WTC11 (cell line): ENCODE measurements at regions not wholly inside any gene's neighbourhood (a gene's known extent, or its start where the extent isn't known, plus 50 kb on each side); places are given as distances from the start of the nearest gene placed in this dataset.

Experiments used
- ATAC-seq: fragments of 200-7000 bp; cut with Tn5 transposase; 2 replicates; pipeline ENCODE4 v1.10.0; 2021; ENCODE audit warnings: mild to moderate bottlenecking, moderate library complexity
- CTCF ChIA-PET: fragments of 300-600 bp; sonication (Branson Sonifier 250); formaldehyde crosslinking; loops from one replicate; lab custom pipeline; 2021; ENCODE audit warnings: antibody characterized with exemption; lab: Charles Lee
- POLR2A ChIA-PET: fragments of 350-600 bp; sonication (Branson Sonifier 250); formaldehyde crosslinking; loops from one replicate; lab custom pipeline; 2021; ENCODE audit warnings: antibody characterized with exemption; lab: Charles Lee
- DNase-seq: peaks from one replicate; pipeline ENCODE4 v3.0.0; 2021; ENCODE audit warnings: low spot score
- H3K27ac Mint-ChIP-seq: 2 replicates; pipeline ENCODE4 v1.8.0; 2021; ENCODE audit warnings: mixed read lengths
- H3K27me3 Mint-ChIP-seq: 2 replicates; pipeline ENCODE4 v1.8.0; 2021; ENCODE audit warnings: low read depth, mild to moderate bottlenecking, moderate library complexity, mixed read lengths
- H3K36me3 Mint-ChIP-seq: 2 replicates; pipeline ENCODE4 v1.8.0; 2021; ENCODE audit warnings: mixed read lengths
- H3K4me1 Mint-ChIP-seq: 2 replicates; pipeline ENCODE4 v1.8.0; 2022; ENCODE audit warnings: mixed read lengths
- H3K4me3 Mint-ChIP-seq: 2 replicates; pipeline ENCODE4 v1.8.0; 2021; ENCODE audit warnings: mild to moderate bottlenecking, moderate library complexity, mixed read lengths
- H3K9me3 Mint-ChIP-seq: 2 replicates; pipeline ENCODE4 v1.8.0; 2021; ENCODE audit warnings: mixed read lengths
- CREB1 ChIP-seq: sonication (generic); formaldehyde crosslinking; IDR thresholded peaks from 2 replicates; pipeline ENCODE4 v1.8.0; 2023; ENCODE audit warnings: mild to moderate bottlenecking, missing genetic modification reagents
- ELF4 ChIP-seq: sonication (generic); formaldehyde crosslinking; IDR thresholded peaks from 2 replicates; pipeline ENCODE4 v1.8.1; 2022; ENCODE audit warnings: low read depth, mild to moderate bottlenecking, moderate library complexity, missing genetic modification reagents
- FOXK1 ChIP-seq: sonication (generic); formaldehyde crosslinking; IDR thresholded peaks from 2 replicates; pipeline ENCODE4 v1.8.0; 2022; ENCODE audit warnings: mild to moderate bottlenecking, moderate library complexity, missing genetic modification reagents
- GABPB1 ChIP-seq: sonication (generic); formaldehyde crosslinking; IDR thresholded peaks from 2 replicates; pipeline ENCODE4 v1.8.1; 2023; ENCODE audit warnings: mild to moderate bottlenecking, missing genetic modification reagents
- HMGA2 ChIP-seq: fragments of 250-450 bp; sonication (Bioruptor Pico); IDR thresholded peaks from 2 replicates; pipeline ENCODE4 v1.4.0; 2021; ENCODE audit warnings: mild to moderate bottlenecking, moderate library complexity
- JAZF1 ChIP-seq: fragments of 250-450 bp; sonication (Bioruptor Pico); IDR thresholded peaks from 2 replicates; pipeline ENCODE4 v1.9.0; 2021; ENCODE audit warnings: moderate library complexity, mild to moderate bottlenecking, inconsistent platforms
- JUN ChIP-seq: sonication (generic); formaldehyde crosslinking; IDR thresholded peaks from 2 replicates; pipeline ENCODE4 v1.8.0; 2023; ENCODE audit warnings: mild to moderate bottlenecking, missing genetic modification reagents
- KAT7 ChIP-seq: sonication (generic); formaldehyde crosslinking; IDR thresholded peaks from 2 replicates; pipeline ENCODE4 v1.8.1; 2023; ENCODE audit warnings: missing genetic modification reagents, mild to moderate bottlenecking, borderline replicate concordance
- MYBL2 ChIP-seq: sonication (generic); formaldehyde crosslinking; IDR thresholded peaks from 2 replicates; pipeline ENCODE4 v1.8.1; 2023; ENCODE audit warnings: mild to moderate bottlenecking, moderate library complexity, missing genetic modification reagents
- NFYB ChIP-seq: sonication (generic); formaldehyde crosslinking; conservative IDR thresholded peaks from 2 replicates; pipeline ENCODE4 v1.8.0; 2022; ENCODE audit warnings: low read depth, missing genetic modification reagents
- NR2C2 ChIP-seq: sonication (generic); formaldehyde crosslinking; IDR thresholded peaks from 2 replicates; pipeline ENCODE4 v1.8.0; 2022; ENCODE audit warnings: mild to moderate bottlenecking, missing genetic modification reagents
- OVOL2 ChIP-seq: fragments of 250-450 bp; sonication (Bioruptor Pico); IDR thresholded peaks from 2 replicates; pipeline ENCODE4 v1.9.0; 2021; ENCODE audit warnings: mild to moderate bottlenecking, borderline replicate concordance
- PRRX2 ChIP-seq: fragments of 250-450 bp; sonication (Bioruptor Pico); IDR thresholded peaks from 2 replicates; pipeline ENCODE4 v1.8.0; 2021; ENCODE audit warnings: mild to moderate bottlenecking
- SMAD4 ChIP-seq: sonication (generic); formaldehyde crosslinking; IDR thresholded peaks from 2 replicates; pipeline ENCODE4 v1.8.0; 2022; ENCODE audit warnings: mild to moderate bottlenecking, missing genetic modification reagents
- TCF7 ChIP-seq: sonication (generic); formaldehyde crosslinking; IDR thresholded peaks from 2 replicates; pipeline ENCODE4 v1.8.0; 2022; ENCODE audit warnings: mild to moderate bottlenecking, low read depth, missing genetic modification reagents, moderate library complexity
- TP53 ChIP-seq: sonication (generic); formaldehyde crosslinking; IDR thresholded peaks from 2 replicates; pipeline ENCODE4 v1.8.1; 2023; ENCODE audit warnings: mild to moderate bottlenecking, missing genetic modification reagents
- ZBTB21 ChIP-seq: sonication (generic); formaldehyde crosslinking; IDR thresholded peaks from 2 replicates; pipeline ENCODE4 v1.8.1; 2023; ENCODE audit warnings: mild to moderate bottlenecking, missing genetic modification reagents, borderline replicate concordance
- TF ChIP-seq, protein P1 (sequence below): sonication (generic); formaldehyde crosslinking; IDR thresholded peaks from 2 replicates; pipeline ENCODE4 v1.8.0; 2022; ENCODE audit warnings: mild to moderate bottlenecking, missing genetic modification reagents
- TF ChIP-seq, protein P2 (sequence below): fragments of 250-450 bp; sonication (Bioruptor Pico); IDR thresholded peaks from 2 replicates; pipeline ENCODE4 v1.8.0; 2021; ENCODE audit warnings: mild to moderate bottlenecking
- TF ChIP-seq, protein P3 (sequence below): fragments of 200-600 bp; IDR thresholded peaks from 2 replicates; pipeline ENCODE4 v1.8.0; 2022; ENCODE audit warnings: antibody characterized with exemption
- TF ChIP-seq, protein P4 (sequence below): sonication (generic); formaldehyde crosslinking; IDR thresholded peaks from 2 replicates; pipeline ENCODE4 v1.8.1; 2023; ENCODE audit warnings: mild to moderate bottlenecking, missing genetic modification reagents, moderate library complexity
- TF ChIP-seq, protein P5 (sequence below): fragments of 250-450 bp; sonication (Bioruptor Pico); IDR thresholded peaks from 2 replicates; pipeline ENCODE4 v1.9.0; 2021; ENCODE audit warnings: mild to moderate bottlenecking
- TF ChIP-seq, protein P6 (sequence below): fragments of 250-450 bp; sonication (Bioruptor Pico); IDR thresholded peaks from 2 replicates; pipeline ENCODE4 v2.1.2; 2022; ENCODE audit warnings: mild to moderate bottlenecking, moderate library complexity
- TF ChIP-seq, protein P7 (sequence below): fragments of 250-450 bp; sonication (Bioruptor Pico); IDR thresholded peaks from 2 replicates; pipeline ENCODE4 v1.9.0; 2021; ENCODE audit warnings: moderate library complexity, mild to moderate bottlenecking, inconsistent platforms, borderline replicate concordance

DNA sequence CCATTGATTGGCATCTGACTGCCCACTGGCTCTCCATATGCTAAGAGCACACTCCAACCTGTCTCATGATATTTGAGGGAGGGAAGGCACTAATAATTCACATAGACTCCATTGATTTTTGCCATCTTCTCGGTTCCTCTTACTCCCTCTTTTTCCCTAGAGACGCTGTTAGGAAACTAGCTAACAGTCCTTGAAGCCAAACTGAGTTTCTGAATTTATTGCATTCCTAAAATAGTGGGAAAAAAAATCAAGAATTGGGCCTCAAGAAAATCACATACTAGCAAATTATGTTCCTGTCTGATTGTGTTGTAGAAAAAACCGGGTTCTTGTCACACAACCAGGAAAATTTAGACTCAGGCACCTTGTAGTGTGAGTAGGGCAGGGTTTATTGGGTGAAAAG, 86.4 kb upstream of the SLC7A1 start (continued):
- TF ChIP-seq JUN (CRISPR knock-in tag) (no peak), SMAD4 (CRISPR knock-in tag) (no peak), MYBL2 (CRISPR knock-in tag) (no peak), CREB1 (CRISPR knock-in tag) (no peak), TCF7 (CRISPR knock-in tag) (no peak), PRRX2 (CRISPR knock-in tag) (no peak), NR2C2 (CRISPR knock-in tag) (no peak), KAT7 (no peak), NFYB (CRISPR knock-in tag) (no peak), HMGA2 (CRISPR knock-in tag) (no peak)
- TF ChIP-seq, protein P1, sequence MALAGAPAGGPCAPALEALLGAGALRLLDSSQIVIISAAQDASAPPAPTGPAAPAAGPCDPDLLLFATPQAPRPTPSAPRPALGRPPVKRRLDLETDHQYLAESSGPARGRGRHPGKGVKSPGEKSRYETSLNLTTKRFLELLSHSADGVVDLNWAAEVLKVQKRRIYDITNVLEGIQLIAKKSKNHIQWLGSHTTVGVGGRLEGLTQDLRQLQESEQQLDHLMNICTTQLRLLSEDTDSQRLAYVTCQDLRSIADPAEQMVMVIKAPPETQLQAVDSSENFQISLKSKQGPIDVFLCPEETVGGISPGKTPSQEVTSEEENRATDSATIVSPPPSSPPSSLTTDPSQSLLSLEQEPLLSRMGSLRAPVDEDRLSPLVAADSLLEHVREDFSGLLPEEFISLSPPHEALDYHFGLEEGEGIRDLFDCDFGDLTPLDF (CRISPR knock-in tag) = no peak
- TF ChIP-seq, protein P2, sequence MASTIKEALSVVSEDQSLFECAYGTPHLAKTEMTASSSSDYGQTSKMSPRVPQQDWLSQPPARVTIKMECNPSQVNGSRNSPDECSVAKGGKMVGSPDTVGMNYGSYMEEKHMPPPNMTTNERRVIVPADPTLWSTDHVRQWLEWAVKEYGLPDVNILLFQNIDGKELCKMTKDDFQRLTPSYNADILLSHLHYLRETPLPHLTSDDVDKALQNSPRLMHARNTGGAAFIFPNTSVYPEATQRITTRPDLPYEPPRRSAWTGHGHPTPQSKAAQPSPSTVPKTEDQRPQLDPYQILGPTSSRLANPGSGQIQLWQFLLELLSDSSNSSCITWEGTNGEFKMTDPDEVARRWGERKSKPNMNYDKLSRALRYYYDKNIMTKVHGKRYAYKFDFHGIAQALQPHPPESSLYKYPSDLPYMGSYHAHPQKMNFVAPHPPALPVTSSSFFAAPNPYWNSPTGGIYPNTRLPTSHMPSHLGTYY = no peak
- TF ChIP-seq, protein P3, sequence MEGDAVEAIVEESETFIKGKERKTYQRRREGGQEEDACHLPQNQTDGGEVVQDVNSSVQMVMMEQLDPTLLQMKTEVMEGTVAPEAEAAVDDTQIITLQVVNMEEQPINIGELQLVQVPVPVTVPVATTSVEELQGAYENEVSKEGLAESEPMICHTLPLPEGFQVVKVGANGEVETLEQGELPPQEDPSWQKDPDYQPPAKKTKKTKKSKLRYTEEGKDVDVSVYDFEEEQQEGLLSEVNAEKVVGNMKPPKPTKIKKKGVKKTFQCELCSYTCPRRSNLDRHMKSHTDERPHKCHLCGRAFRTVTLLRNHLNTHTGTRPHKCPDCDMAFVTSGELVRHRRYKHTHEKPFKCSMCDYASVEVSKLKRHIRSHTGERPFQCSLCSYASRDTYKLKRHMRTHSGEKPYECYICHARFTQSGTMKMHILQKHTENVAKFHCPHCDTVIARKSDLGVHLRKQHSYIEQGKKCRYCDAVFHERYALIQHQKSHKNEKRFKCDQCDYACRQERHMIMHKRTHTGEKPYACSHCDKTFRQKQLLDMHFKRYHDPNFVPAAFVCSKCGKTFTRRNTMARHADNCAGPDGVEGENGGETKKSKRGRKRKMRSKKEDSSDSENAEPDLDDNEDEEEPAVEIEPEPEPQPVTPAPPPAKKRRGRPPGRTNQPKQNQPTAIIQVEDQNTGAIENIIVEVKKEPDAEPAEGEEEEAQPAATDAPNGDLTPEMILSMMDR = no peak
- TF ChIP-seq, protein P4, sequence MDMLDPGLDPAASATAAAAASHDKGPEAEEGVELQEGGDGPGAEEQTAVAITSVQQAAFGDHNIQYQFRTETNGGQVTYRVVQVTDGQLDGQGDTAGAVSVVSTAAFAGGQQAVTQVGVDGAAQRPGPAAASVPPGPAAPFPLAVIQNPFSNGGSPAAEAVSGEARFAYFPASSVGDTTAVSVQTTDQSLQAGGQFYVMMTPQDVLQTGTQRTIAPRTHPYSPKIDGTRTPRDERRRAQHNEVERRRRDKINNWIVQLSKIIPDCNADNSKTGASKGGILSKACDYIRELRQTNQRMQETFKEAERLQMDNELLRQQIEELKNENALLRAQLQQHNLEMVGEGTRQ (CRISPR knock-in tag) = no peak
- TF ChIP-seq, all 79 proteins: peak for 0

DNA sequence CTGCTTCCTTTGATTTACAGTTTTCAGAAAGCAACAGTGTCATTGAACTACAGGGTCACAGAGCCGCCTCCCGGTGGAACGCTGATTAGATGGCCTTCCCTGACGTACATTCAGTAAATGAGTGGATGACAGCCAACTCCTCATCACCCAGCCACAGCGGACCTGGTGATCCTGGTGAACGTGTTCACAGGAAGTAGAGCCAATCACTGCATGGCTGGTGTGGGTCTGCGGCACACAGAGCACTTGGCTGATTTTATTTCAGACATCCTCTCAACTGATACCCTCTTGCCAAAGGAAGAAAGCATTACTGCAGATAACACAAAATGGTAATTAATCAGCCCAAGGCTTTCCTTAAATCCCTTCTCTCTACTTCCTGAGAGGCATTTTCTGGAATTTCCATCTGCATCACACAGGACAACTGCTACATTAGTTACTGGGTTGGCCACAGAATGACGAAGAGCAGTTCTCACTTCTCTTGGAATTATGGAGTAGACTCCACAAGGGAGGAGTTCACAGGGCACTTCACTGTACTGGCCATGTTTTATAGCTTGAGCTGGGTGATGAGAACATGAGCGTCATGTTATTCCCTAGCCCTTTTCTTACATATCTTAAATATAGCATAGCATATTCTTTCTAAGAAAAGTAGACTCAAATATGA, 84.0 kb upstream of the SLC7A1 start:
- no peak for ATAC-seq
- TF ChIP-seq, protein P5, sequence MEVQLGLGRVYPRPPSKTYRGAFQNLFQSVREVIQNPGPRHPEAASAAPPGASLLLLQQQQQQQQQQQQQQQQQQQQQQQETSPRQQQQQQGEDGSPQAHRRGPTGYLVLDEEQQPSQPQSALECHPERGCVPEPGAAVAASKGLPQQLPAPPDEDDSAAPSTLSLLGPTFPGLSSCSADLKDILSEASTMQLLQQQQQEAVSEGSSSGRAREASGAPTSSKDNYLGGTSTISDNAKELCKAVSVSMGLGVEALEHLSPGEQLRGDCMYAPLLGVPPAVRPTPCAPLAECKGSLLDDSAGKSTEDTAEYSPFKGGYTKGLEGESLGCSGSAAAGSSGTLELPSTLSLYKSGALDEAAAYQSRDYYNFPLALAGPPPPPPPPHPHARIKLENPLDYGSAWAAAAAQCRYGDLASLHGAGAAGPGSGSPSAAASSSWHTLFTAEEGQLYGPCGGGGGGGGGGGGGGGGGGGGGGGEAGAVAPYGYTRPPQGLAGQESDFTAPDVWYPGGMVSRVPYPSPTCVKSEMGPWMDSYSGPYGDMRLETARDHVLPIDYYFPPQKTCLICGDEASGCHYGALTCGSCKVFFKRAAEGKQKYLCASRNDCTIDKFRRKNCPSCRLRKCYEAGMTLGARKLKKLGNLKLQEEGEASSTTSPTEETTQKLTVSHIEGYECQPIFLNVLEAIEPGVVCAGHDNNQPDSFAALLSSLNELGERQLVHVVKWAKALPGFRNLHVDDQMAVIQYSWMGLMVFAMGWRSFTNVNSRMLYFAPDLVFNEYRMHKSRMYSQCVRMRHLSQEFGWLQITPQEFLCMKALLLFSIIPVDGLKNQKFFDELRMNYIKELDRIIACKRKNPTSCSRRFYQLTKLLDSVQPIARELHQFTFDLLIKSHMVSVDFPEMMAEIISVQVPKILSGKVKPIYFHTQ = no peak
- TF ChIP-seq HMGA2 (CRISPR knock-in tag) (no peak), TP53 (CRISPR knock-in tag) (no peak), SMAD4 (CRISPR knock-in tag) (no peak), JAZF1 (CRISPR knock-in tag) (no peak), ELF4 (CRISPR knock-in tag) (no peak), FOXK1 (CRISPR knock-in tag) (no peak), OVOL2 (no peak), GABPB1 (CRISPR knock-in tag) (no peak), TCF7 (CRISPR knock-in tag) (no peak), MYBL2 (CRISPR knock-in tag) (no peak), ZBTB21 (CRISPR knock-in tag) (no peak)
- TF ChIP-seq, protein P6, sequence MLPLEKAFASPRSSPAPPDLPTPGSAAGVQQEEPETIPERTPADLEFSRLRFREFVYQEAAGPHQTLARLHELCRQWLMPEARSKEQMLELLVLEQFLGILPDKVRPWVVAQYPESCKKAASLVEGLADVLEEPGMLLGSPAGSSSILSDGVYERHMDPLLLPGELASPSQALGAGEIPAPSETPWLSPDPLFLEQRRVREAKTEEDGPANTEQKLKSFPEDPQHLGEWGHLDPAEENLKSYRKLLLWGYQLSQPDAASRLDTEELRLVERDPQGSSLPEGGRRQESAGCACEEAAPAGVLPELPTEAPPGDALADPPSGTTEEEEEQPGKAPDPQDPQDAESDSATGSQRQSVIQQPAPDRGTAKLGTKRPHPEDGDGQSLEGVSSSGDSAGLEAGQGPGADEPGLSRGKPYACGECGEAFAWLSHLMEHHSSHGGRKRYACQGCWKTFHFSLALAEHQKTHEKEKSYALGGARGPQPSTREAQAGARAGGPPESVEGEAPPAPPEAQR = no peak
- TF ChIP-seq, protein P3 = no peak
- TF ChIP-seq, protein P7, sequence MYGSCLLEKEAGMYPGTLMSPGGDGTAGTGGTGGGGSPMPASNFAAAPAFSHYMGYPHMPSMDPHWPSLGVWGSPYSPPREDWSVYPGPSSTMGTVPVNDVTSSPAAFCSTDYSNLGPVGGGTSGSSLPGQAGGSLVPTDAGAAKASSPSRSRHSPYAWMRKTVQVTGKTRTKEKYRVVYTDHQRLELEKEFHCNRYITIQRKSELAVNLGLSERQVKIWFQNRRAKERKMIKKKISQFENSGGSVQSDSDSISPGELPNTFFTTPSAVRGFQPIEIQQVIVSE (CRISPR knock-in tag) = no peak

More for the DNA sequence above, 84.0 kb upstream of the SLC7A1 start:
- Mint-ChIP-seq H3K4me1 (peaks cover 5% of the 10 kb centered on the region), H3K36me3 (no peaks in the 10 kb centered on the region), H3K27me3 (no peaks in the 10 kb centered on the region), H3K27ac (no peak overlapping the region), H3K4me3 (no peak overlapping the region), H3K9me3 (no peaks in the 10 kb centered on the region)
- DNase-seq = no peak
- CTCF ChIA-PET = no interaction called here
- POLR2A ChIA-PET = no interaction called here
